Head of caudate nucleus (tissue), 42 donors: ENCODE measurements at regions not wholly inside any gene's neighbourhood (a gene's known extent, or its start where the extent isn't known, plus 50 kb on each side); places are given as distances from the start of the nearest gene placed in this dataset.

Source experiments
- DNase-seq, 42 donors: peaks; one replicate each; pipeline versions ENCODE4 v3.0.0 to v3.0.0-alpha.2; 2020 to 2021; ENCODE audit warnings: mixed read lengths in 7 of 42
- intact Hi-C: fragments of 100-400 bp; cut with DNase I; formaldehyde crosslinking; loops from one replicate; pipeline ENCODE4 v1.15.0; 2022

DNA sequence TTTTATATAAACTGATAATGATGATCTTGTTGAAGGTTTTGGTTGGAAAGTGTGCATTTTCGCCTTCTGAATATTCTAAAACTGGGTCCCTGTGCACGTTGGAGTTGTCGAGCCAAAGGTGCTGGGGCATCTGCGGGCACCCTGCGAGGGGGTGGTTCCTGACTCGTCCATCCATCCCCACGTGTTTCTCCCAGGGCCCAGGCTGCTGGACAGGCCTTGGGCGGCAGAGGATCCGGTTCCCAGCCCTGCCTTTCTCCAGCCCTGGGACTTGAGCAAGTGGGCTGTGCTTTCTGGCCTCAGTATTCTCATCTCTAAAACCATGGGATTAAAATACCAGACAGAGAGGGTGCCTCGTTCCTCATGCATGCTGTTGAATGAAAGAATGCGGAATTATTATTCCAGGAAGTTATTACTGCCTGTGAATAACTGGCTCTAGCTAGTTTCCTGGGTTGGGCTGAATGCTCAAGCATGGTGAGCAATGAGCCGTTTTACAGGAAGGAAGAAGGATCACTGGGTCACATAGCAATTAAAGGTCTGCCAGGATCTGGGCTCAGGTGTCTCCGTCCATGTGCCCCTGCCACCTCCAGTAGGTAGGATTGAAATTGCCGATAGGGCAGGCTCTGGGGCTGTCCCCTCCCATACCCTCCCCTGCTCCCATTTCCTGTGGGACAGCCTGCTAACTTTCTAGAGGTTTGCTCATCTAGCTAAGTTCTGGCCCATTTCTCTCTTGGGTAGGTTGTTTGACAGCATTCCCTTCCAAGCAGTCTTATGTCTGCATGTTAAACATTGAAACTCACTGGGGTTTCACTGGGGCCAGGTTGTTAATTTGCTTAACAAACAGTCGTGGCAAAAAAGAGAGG, 77.2 kb upstream of the HS6ST1 start:
- DNase-seq: peak in 3 of 42 donors; percentile 2 to 19 (median 4)
- intact Hi-C loops: no loop called here

DNA sequence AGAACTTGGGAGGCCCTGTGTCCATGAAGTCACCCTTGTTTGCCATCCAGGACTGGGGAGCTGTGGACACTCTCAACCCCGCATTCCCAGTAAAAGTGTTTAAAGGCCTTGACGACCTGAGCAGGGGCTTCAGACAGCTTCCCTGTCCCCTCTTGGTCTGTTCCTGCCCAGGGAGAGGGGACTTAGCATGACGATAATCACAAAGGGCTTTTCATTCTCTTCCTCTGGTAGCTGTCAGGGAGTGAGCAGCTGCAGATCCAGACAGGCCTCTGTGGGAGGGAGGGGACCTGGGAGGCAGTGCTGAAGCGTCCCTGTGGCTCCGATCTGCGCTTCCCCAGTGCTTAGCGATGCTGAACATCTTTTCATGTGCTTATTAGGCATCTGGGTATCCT, 77.8 kb upstream of the HS6ST1 start:
- peak in 3 of 42 donors; percentile 12 to 27 (median 19) for DNase-seq
- intact Hi-C loops: no loop called here

DNA sequence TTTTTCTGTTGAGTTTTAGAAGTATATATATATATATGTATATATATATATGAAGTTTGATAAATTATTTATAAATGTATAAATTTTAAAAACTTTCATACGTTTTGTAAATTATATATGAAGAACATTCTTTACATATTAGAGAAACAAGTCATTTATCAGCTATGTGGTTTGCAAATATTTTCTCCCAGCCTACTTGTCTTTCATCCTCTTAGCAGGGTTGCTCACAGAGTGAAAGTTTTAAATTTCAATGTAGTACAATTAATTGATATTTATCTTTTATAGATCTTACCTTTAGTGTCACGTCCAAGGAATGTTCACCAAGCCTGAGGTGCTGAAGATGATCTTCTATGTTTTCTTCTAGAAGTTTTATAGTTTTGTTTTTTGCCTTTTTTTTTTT, 78.3 kb upstream of the HS6ST1 start:
- intact Hi-C loops: no loop called here

DNA sequence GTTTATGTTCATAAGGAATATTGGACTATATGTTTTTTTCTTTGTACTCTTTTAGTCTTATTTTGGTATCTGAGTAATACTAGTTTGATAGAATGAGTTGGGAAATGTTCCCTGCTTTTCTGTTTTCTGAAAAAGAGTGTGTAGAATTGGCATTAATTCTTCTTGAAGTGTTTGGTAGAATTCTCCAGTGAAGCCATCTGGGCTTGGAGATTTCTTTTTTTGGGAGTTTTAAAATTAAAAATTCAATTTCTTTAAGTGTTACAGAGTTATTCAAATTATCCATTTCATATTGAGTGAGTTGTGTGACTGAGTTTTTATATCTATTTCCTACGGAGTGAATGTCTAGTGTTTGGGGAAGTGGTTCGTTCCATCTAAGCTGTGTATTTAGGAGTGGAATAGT, 80.6 kb upstream of the HS6ST1 start:
- DNase-seq: no peak
- intact Hi-C loops: no loop called here

More for the DNA sequence above, 78.3 kb upstream of the HS6ST1 start:
- DNase-seq: no peak

DNA sequence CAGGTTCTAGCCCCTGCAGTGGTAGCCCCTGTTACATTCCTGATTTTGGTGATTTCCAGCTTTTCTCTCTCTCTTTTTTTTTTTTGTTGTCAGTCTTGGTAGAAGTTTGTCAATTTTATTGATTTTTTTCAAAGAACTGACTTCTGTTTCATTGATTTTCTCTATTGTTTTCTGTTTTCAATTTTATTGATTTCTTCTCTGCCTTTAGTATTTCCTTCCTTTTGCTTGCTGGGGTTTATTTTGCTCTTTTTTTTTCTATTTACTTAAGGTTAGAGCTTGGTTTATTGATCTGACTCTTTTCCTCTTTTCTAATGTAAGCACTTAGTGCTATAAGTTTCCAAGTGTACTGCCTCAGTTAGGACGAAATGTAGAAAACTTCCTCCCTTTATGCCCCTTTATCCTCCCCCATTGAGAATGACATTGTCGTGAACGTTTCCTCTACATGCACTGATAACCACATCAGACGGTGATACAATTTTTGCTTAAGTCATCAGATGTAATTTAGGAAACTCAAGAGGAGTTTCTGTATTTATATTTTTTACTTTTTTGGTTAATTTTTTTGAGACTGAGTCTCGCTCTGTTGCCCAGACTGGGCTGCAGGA, 81.1 kb upstream of the HS6ST1 start:
- intact Hi-C loops: no loop called here
- DNase-seq: no peak

DNA sequence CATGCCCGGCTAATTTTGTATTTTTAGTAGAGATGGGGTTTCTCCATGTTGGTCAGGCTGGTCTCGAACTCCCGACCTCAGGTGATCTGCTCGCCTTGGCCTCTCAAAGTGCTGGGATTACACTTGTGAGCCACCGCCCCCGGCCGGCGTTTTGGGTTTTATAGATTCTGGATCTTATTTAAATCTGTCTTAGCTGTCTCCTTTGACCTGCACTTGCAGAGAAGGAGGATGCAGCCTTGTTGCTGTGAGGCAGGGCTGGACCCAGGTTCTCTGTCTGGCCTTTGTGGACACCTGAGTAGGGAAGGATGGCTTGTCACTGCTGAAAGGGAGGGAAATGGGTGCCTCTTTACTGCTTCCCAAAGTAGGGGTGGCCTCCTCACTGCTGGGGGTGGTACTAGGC, 83.0 kb upstream of the HS6ST1 start:
- intact Hi-C loops: no loop called here
- DNase-seq: peak in 1 of 42 donors; percentile 7

DNA sequence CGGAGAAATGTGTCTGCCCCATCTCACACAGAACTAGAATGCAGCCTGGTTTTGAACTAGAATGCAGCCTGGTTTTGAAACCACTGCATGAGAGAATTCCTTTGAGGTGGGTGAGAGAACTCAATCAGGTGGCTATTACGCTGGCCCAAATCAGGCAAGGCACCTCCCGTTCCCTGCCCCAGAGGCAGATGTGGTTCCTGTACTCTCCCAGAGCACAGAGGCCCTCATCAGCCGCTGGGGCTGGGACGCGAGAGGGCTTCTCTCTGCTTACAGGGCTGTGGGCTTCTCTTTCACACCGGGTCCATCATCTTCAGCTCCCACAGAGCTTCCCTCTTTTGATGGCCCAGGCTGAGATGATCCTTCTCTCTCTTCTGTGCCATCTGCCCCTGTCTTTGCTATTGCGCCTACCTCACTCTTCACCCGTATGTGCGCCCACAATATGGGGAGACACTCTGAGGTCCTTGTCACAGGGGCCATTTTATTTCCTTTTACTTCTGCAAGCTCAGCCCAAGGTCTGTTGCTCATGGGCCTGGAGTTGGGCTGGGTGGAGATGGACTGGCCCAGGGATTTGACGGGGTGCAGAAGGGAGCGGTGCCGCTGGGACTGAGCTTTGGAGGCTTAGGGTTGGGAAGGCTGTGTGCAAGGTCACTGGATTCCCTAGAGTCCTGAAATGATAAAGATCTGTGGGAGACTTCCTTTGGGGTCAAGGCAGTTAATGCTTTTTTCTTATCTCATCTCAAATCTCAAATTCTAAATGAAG, 84.4 kb upstream of the HS6ST1 start:
- DNase-seq: peak in 1 of 42 donors; percentile 15
- intact Hi-C loops: no loop called here

DNA sequence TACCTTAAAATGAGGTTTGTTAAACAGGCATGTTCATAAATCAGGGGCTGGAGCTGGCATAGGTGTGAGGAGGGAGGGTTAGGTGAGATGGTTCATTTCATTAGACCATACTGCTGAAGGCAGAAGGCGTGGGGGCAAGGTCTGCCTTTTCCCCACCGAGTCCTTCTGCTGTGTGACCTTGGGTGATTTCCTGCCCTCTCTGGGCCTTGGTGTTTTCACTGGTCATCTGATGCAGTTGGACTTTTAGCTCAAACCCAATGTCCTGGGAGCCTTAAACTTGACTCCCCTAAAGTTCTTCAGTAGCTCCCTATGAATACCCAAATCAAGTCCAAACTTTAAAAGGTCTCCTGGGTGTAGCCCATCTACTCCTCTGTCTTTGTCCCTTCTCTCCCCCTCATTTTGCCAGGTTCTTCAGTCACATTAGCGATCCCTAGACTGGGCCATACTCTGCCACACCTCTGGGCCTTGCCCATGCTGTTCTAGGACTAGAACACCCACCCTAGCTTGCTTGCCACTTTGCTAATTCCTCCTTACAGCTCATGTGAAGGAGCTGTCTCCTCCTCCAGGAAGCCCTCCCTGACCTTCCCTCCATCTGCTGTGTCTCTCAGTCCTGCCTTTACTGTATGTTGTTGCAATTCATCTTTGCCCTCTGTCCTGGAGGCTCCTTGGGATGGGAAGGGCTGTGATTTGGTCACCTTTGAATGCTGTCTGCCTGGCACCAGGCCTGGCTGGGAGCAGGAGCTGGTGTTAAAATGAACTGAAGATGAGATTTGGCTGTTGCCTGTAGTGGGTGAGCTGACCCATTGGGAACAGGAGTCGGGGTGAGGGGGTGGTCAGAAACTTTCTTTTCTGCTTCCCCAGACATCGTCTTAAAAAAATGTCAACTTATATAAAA, 85.4 kb upstream of the HS6ST1 start:
- peak in 3 of 42 donors; percentile 1 to 8 (median 1) for DNase-seq
- intact Hi-C loops: no loop called here

DNA sequence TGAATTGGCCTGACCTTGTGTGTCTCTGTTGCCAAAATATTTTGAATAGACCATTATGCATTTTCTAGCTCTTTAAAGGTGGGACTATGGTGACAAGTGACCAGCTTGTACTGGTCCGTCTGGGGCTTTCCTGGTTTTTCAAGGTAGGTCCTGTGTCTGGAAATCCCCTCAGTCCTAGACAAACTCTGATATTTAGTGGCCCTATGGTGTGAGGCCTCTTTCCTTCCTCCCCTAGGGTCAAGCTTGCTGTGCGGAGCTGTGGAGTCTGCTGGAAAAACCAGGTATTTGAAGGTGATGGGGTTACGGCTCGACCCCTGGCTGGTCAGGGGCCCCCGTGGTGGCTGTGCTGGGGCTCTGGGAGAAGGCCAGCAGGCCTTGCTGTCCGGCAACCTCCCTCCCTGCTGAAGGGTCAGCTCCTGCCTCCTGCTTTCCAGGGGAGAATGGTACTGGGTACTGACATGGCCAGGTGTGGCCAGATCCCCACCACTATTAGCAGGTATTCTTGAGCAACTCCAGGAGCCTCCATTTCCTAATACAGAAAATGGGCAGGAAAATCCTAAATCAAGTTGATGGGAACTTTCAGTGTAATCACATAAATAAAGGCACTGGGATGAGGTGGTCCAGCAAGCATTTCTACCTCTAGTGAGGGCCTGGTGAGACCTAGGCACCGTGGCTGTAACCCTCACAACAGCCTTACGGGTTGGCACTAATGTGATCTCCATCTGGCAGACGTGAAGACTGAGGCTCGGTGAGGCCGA, 86.2 kb upstream of the HS6ST1 start:
- intact Hi-C loops: no loop called here
- DNase-seq: peak in 3 of 42 donors; percentile 6 to 11 (median 10)

DNA sequence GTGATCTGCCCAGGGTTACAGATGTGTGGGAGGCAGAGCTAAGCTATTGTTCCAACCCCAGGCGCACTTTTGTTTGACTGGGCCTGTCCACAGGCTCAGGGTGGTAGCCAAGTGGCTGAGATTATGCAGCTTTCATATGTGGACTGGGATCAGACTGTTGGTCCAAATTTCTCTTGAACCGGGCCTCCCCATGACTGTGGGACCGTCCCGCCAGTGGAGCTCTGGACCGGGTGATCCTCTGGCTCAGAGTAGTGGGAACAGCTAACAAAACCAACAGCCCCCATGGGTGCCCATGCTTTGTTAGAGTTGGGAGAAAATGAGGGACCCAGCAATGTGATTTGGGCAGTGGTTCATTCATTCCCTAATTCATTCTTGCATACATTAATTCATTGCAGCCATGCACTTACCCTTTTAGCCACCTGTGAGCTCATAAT, 86.8 kb upstream of the HS6ST1 start:
- intact Hi-C loops: no loop called here
- DNase-seq: peak in 4 of 42 donors; percentile 1 to 18 (median 10)

DNA sequence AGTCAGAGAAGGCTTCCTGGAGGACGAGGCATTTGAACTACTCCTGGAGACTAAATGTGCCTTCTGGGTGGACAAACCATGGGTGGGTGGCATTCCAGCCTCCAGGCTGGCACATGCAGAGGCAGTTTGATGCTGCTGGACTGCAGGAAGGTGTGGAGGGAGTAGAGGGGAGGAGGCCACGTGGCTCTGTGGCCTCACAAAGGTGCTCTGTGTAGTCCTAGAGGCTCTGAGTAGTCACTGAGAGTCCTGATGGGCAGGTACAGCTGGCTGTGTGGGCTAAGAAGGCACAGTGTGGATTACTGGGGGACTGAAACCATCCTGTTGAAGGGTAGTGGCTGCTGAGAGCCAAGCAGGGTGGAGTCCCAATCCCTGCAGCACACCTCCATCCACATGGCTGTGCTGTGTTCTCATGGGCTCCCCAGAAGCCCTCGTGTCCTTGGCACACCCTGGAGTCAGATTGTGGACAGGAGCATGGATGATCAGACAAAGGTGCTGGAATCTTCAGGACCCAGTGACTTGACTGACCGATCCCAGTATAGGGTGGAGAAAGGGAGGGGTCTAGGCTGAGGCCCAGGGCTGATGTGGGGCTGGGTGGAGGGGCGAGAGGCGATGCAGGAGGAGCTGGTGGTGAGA, 87.4 kb upstream of the HS6ST1 start:
- intact Hi-C loops: no loop called here
- peak in 4 of 42 donors; percentile 2 to 16 (median 4) for DNase-seq

DNA sequence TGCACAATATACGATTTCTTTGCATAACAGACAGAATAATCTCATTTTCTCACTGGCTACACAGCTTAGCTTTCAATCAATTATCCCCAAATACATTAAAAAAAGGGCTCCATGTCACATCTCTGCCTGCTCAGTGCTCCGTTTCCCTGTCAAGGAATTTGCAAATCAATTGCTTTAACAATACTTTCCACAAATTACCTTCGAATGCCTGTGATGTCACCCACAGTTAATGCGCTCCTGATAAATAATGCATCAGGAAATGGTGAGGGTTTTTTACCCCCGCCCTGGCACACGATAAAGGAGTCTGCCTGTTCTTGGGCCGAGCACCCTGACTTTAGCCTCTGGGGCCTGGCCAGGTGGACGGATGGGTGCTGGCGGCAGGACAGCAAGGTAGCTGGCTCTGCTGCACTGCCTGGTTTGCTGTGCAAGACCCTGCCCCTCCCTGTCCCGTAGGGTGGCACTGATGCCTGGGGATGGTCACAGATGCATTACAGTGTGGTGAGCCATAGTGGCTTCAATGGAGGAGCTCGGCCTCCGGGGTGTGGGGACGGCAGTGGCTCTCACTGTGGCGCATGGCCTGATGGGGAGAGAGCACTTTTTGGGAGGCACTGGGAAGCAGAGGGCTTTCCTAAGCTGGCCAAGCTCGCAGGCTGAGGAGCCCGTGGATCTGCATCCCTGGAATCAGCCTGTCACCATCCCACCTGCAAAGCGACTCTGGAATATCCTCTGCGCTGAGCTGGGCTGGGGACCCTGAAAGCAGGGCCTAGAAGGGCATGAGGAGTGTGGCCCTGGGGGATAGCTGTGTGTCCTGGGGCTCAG, 88.3 kb upstream of the HS6ST1 start:
- DNase-seq: peak in 7 of 42 donors; percentile 2 to 25 (median 18)
- intact Hi-C loops: no loop called here

DNA sequence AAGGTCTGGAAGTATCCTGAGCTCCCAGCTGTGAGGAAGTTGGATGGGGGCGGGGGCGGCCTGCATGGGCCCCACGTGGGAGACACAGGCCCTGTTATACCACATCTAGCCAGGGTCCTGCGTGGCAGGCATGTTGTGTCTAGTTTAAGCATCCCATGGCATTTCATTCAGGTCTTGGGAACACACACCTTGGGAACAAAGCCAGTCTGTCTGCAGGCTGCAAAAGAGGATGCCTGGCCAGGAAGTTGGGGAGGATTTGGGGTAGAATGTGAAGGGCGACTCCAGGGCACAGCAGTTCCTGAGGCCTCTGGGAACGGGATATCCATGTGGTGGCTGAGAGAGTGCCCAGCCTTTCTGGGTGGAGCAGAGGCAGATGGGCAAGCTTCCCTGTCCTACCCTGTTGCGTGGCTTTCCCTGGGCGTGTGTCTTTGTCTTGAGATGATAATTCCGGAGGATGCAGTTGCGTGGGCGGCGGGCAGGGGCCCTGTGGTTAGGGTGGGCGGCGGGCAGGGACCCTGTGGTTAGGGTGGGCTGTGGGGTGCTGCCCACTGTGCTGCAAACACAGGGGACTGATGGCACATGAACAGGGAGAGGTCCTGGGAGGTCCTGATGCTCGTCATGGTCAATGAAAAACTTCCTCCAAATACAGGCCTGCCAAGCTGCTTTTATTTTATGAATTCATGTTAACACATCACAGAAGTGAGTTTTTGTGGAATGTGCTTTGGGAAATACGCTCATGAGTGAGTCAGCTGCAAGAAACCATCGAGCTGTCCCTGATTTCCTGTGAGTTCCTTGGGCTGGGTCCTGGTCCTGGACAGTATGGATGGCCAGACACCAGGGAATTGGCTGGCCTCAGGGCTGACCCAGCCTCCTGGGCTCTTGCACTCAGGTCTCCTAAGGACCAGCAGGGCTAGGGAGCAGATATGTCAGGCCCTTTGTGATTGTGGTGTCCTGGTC, 90.0 kb upstream of the HS6ST1 start:
- intact Hi-C loops: no loop called here
- DNase-seq: peak in 7 of 42 donors; percentile 1 to 26 (median 20)

DNA sequence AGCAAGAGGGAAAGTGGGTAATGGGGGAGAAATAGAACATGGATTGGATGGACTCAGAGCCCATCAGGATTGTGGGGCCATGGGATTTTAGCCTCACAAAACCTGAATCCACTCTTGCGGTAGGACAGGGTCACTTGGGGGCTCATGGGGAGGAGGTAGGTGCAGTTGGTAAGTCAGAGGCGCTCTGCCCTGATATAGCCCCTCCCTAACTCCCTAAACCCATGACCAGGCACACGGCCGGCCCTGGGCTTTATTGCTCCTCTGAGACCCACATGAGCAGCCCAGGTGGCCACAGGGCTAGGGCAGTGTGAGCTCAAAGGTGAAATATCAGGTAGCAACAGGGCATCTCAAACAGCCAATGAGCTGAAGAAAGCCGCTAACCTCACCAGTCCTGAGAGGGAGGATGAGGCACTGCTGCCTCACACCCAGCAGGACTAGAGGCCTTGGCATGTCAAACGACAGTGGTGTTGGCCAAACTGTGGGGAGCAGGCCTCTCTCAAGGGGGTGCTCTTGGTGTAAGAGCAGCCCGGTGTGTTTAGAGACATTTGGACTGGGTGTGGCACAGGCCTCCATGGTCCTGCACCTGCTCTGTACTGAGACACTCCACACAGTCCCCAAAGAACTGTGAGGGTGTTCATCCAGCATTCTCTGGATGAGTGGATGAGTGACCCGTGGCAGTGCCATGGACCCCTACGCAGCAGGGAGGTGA, 90.8 kb upstream of the HS6ST1 start:
- intact Hi-C loops: no loop called here
- DNase-seq: peak in 6 of 42 donors; percentile 3 to 13 (median 8)
